Left cardiac atrium (tissue), 4 donors: ENCODE measurements at regions not wholly inside any gene's neighbourhood (a gene's known extent, or its start where the extent isn't known, plus 50 kb on each side); places are given as distances from the start of the nearest gene placed in this dataset.
"Not testable (repeated sequence)": the region's sequence is repeated elsewhere in the genome, so short reads cannot be mapped to it uniquely, and the experiment has no call there.

Experiments
- ATAC-seq, 2 donors: fragments of 200-7000 bp; cut with Tn5 transposase; one replicate each; pipeline ENCODE4 v1.9.1; 2020; ENCODE audit warnings: mild to moderate bottlenecking in 2 of 2, moderate library complexity in 2 of 2
- DNase-seq: peaks from one replicate; pipeline ENCODE4 v3.0.0-alpha.2; 2020
- intact Hi-C, 2 donors: fragments of 100-400 bp; cut with DNase I; formaldehyde crosslinking; loops; one replicate each; pipeline versions ENCODE4 v1.14.1 to v1.15.1; 2022 to 2023
- donor health status: DM: no; HTN: yes; CAD: no.
- donor health status: DM: no; HTN: yes; CAD: no; lungs with severe emphysema.
- donor health status: DM: yes; HTN: yes; CAD: no.
- donor health status: Dilated cardiomyopathy.

- ATAC-seq: no peak
- intact Hi-C loops: no loop called here
- no peak for DNase-seq
Measured at GRCh38 chr13:80105350-80105749, 235.6 kb downstream of the SPRY2 start.

- ATAC-seq: no peak
- DNase-seq: no peak
- intact Hi-C loops: no loop called here
Measured at GRCh38 chr13:80101040-80101439, 239.9 kb downstream of the SPRY2 start.

- intact Hi-C loops: no loop called here
- DNase-seq (no peak), ATAC-seq (no peak)
Measured at GRCh38 chr13:80100636-80101035, 240.3 kb downstream of the SPRY2 start.

GRCh38 chr13:80097561-80097960 is 243.4 kb downstream of the SPRY2 start:
- intact Hi-C loops: no loop called here
- ATAC-seq (no peak), DNase-seq (no peak)

- no peak for DNase-seq
- ATAC-seq: no peak
- intact Hi-C loops: no loop called here
Measured at GRCh38 chr13:80096383-80096782, 244.5 kb downstream of the SPRY2 start.

GRCh38 chr13:80094526-80094925 is 246.4 kb downstream of the SPRY2 start:
- DNase-seq (no peak), ATAC-seq (no peak)
- intact Hi-C loops: no loop called here

- intact Hi-C loops: no loop called here
- DNase-seq: no peak
- no peak for ATAC-seq
Measured at GRCh38 chr13:80093888-80094287, 247.0 kb downstream of the SPRY2 start.

- DNase-seq (no peak), ATAC-seq (no peak)
- intact Hi-C loops: no loop called here
Measured at GRCh38 chr13:80086304-80086721, 254.6 kb downstream of the SPRY2 start.

- intact Hi-C loops: no loop called here
- ATAC-seq (peak; percentile 61 to 79), DNase-seq (no peak)
Measured at GRCh38 chr13:80083853-80084676, 256.9 kb downstream of the SPRY2 start.

- peak; percentile 47 to 48 for ATAC-seq
- intact Hi-C loops: no loop called here
- DNase-seq: no peak
Measured at GRCh38 chr13:80083081-80083852, 257.7 kb downstream of the SPRY2 start.

GRCh38 chr13:80082396-80083080 is 258.4 kb downstream of the SPRY2 start:
- no peak for DNase-seq
- intact Hi-C loops: no loop called here
- ATAC-seq: no peak

GRCh38 chr13:80074811-80075210 is 266.1 kb downstream of the SPRY2 start:
- no peak for DNase-seq
- intact Hi-C loops: no loop called here
- ATAC-seq: no peak

- intact Hi-C loops: no loop called here
- ATAC-seq (no peak), DNase-seq (no peak)
Measured at GRCh38 chr13:80074143-80074752, 266.7 kb downstream of the SPRY2 start.

- DNase-seq (no peak), ATAC-seq (no peak)
- intact Hi-C loops: no loop called here
Measured at GRCh38 chr13:80072231-80072630, 268.7 kb downstream of the SPRY2 start.

- intact Hi-C loops: no loop called here
- no peak for ATAC-seq
- no peak for DNase-seq
Measured at GRCh38 chr13:80070024-80070703, 270.8 kb downstream of the SPRY2 start.

- ATAC-seq: no peak
- intact Hi-C loops: no loop called here
Measured at GRCh38 chr13:80069374-80069773, 271.6 kb downstream of the SPRY2 start.

GRCh38 chr13:80065996-80066395 is 274.9 kb downstream of the SPRY2 start:
- no peak for ATAC-seq
- no peak for DNase-seq
- intact Hi-C loops: no loop called here

More at GRCh38 chr13:80069374-80069773, 271.6 kb downstream of the SPRY2 start:
- DNase-seq: no peak

- DNase-seq, ATAC-seq, intact Hi-C loops: not testable (repeated sequence)
Measured at GRCh38 chr13:80062416-80062815, 278.5 kb downstream of the SPRY2 start.

- intact Hi-C loops: no loop called here
- no peak for ATAC-seq
Measured at GRCh38 chr13:80059789-80060188, 281.1 kb downstream of the SPRY2 start.

More at GRCh38 chr13:80059789-80060188, 281.1 kb downstream of the SPRY2 start:
- no peak for DNase-seq
